ENCODE measurements at regions not wholly inside any gene's neighbourhood (a gene's known extent, or its start where the extent isn't known, plus 50 kb on each side); places are given as distances from the start of the nearest gene placed in this dataset.

DNA sequence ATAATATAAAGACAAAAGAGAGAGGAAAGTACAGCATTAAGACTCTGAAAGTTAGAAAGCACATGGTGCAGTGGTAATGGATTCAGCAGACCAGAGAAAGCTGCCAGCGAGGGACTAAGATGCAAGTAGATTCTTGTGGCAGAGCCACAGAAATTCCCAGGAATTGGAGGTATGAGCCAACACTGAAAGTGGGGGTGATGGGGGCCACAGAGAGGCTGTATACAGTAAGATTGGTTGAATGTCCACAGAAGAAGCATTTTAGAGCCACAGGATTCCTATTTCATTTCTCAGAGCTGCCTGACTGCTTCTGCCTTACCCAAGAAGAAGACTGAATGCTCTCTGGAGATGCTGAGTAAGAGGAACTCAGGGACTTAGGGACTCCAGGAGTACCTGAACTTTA is 295.0 kb downstream of the LMO7 start:
- H3K9ac ChIP-seq (ENCODE audit: low read depth, low read length), result no peak overlapping the region
- H3K27ac ChIP-seq (ENCODE audit: low read depth, low read length), result no peak overlapping the region
- no peaks in the 10 kb centered on the region for H3K36me3 ChIP-seq (ENCODE audit: control insufficient read depth, insufficient read depth, low read length)

GRCh38 chr13:75929076-75929475 is 292.9 kb downstream of the LMO7 start:
- no peaks in the 10 kb centered on the region for H3K9me3 ChIP-seq (ENCODE audit: control insufficient read depth, insufficient read depth, low read length)
- H3K4me3 ChIP-seq (ENCODE audit: low read depth, low read length), result no peak overlapping the region
- H3K4me1 ChIP-seq (ENCODE audit: control insufficient read depth, insufficient read depth, low read length), result no peaks in the 10 kb centered on the region
- H3K9ac ChIP-seq (ENCODE audit: low read depth, low read length), result no peak overlapping the region
- no peaks in the 10 kb centered on the region for H3K36me3 ChIP-seq (ENCODE audit: control insufficient read depth, insufficient read depth, low read length)
- H3K27me3 ChIP-seq (ENCODE audit: control insufficient read depth, insufficient read depth, low read length), result no peaks in the 10 kb centered on the region
- no peak overlapping the region for H3K27ac ChIP-seq (ENCODE audit: low read depth, low read length)

More for the DNA sequence above, 295.0 kb downstream of the LMO7 start:
- Histone ChIP-seq H3K27me3 (ENCODE audit: control insufficient read depth, insufficient read depth, low read length) (no peaks in the 10 kb centered on the region), H3K9me3 (ENCODE audit: control insufficient read depth, insufficient read depth, low read length) (no peaks in the 10 kb centered on the region), H3K4me3 (ENCODE audit: low read depth, low read length) (no peak overlapping the region), H3K4me1 (ENCODE audit: control insufficient read depth, insufficient read depth, low read length) (peaks cover 2% of the 10 kb centered on the region; the same call in 1 of the 2 replicates)

DNA sequence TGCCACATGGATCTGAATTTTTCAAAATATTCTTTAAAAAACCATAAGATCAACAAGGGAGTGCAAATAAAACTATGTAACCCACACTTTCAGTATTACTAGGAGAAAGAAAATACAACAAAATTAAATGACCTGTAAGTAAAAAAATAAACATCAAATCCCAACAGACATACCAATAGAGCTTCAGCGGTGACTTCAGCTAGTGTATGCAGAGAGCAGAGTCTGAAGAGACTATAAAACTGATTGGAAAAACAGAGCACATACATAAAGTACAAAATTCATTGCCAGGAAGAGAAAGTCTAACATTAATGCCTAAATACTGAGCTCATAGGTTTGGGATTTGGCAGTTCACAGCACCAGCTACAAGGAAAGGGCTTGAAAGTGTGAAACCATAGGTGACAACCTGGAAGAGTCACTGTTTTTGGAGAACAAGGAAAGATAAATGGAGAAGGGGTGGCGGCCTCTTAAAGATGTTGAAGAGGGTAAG is 291.1 kb downstream of the LMO7 start:
- H3K4me3 ChIP-seq (ENCODE audit: low read depth, low read length), result no peak overlapping the region
- no peaks in the 10 kb centered on the region for H3K27me3 ChIP-seq (ENCODE audit: control insufficient read depth, insufficient read depth, low read length)
- no peaks in the 10 kb centered on the region for H3K9me3 ChIP-seq (ENCODE audit: control insufficient read depth, insufficient read depth, low read length)
- no peak overlapping the region for H3K27ac ChIP-seq (ENCODE audit: low read depth, low read length)
- H3K9ac ChIP-seq (ENCODE audit: low read depth, low read length), result no peak overlapping the region
- no peaks in the 10 kb centered on the region for H3K36me3 ChIP-seq (ENCODE audit: control insufficient read depth, insufficient read depth, low read length)
- H3K4me1 ChIP-seq (ENCODE audit: control insufficient read depth, insufficient read depth, low read length), result no peaks in the 10 kb centered on the region

DNA sequence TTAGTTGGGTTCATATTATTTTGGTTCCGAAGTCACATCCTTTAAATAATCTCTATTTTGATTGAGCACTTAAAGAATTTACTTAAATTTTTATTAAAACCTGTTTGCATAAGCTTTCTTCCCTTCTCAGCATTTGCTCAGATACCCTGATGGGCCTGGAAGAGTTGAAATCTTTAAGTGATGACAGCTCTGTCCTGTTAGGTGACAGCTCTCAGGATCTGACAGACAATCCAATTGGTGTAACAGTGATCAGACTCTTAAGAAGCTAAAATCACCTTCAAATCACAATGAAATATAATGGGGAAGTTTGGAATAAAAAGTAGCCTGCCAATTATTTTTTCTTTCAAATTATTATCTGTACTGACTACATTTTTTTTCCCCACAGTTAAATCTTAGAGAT is 284.4 kb downstream of the LMO7 start:
- no peaks in the 10 kb centered on the region for H3K27me3 ChIP-seq (ENCODE audit: control insufficient read depth, insufficient read depth, low read length)
- no peaks in the 10 kb centered on the region for H3K4me1 ChIP-seq (ENCODE audit: control insufficient read depth, insufficient read depth, low read length)
- no peak overlapping the region for H3K4me3 ChIP-seq (ENCODE audit: low read depth, low read length)
- H3K27ac ChIP-seq (ENCODE audit: low read depth, low read length), result no peak overlapping the region
- no peak overlapping the region for H3K9ac ChIP-seq (ENCODE audit: low read depth, low read length)
- no peaks in the 10 kb centered on the region for H3K9me3 ChIP-seq (ENCODE audit: control insufficient read depth, insufficient read depth, low read length)
- no peaks in the 10 kb centered on the region for H3K36me3 ChIP-seq (ENCODE audit: control insufficient read depth, insufficient read depth, low read length)

DNA sequence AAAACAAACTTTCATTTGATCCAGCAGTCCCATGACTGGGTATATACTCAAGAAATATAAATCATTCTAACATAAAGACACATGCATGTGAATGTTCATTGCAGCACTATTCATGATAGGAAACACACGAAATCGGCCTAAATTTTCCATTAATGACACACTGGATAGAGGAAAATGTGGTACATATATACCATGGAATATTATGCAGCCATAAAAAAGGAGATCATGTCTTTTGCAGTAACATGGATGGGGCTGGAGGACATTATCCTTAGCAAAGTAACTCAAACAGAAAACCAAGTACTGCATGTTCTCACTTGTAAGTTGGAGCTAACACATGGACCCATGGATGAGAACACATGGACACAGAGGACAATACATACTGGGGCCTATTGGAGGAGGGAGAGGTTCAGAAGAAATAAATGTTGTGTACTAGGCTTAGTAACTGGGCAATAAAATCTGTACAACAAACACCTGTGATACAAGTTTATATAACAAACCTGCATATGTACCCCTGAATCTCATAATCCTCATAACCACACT is 283.6 kb downstream of the LMO7 start:
- Histone ChIP-seq H3K9me3 (ENCODE audit: control insufficient read depth, insufficient read depth, low read length) (no peaks in the 10 kb centered on the region), H3K9ac (ENCODE audit: low read depth, low read length) (no peak overlapping the region), H3K36me3 (ENCODE audit: control insufficient read depth, insufficient read depth, low read length) (no peaks in the 10 kb centered on the region), H3K27me3 (ENCODE audit: control insufficient read depth, insufficient read depth, low read length) (no peaks in the 10 kb centered on the region), H3K4me1 (ENCODE audit: control insufficient read depth, insufficient read depth, low read length) (no peaks in the 10 kb centered on the region), H3K4me3 (ENCODE audit: low read depth, low read length) (no peak overlapping the region), H3K27ac (ENCODE audit: low read depth, low read length) (no peak overlapping the region)

GRCh38 chr13:75915066-75915465 is 278.9 kb downstream of the LMO7 start:
- Histone ChIP-seq H3K4me1 (ENCODE audit: control insufficient read depth, insufficient read depth, low read length) (no peaks in the 10 kb centered on the region), H3K27ac (ENCODE audit: low read depth, low read length) (no peak overlapping the region), H3K9me3 (ENCODE audit: control insufficient read depth, insufficient read depth, low read length) (no peaks in the 10 kb centered on the region), H3K36me3 (ENCODE audit: control insufficient read depth, insufficient read depth, low read length) (no peaks in the 10 kb centered on the region), H3K9ac (ENCODE audit: low read depth, low read length) (no peak overlapping the region), H3K4me3 (ENCODE audit: low read depth, low read length) (no peak overlapping the region), H3K27me3 (ENCODE audit: control insufficient read depth, insufficient read depth, low read length) (no peaks in the 10 kb centered on the region)

GRCh38 chr13:75913925-75914324 is 277.8 kb downstream of the LMO7 start:
- Histone ChIP-seq H3K27ac (ENCODE audit: low read depth, low read length) (no peak overlapping the region), H3K36me3 (ENCODE audit: control insufficient read depth, insufficient read depth, low read length) (no peaks in the 10 kb centered on the region), H3K4me1 (ENCODE audit: control insufficient read depth, insufficient read depth, low read length) (no peaks in the 10 kb centered on the region), H3K4me3 (ENCODE audit: low read depth, low read length) (no peak overlapping the region), H3K9me3 (ENCODE audit: control insufficient read depth, insufficient read depth, low read length) (no peaks in the 10 kb centered on the region), H3K9ac (ENCODE audit: low read depth, low read length) (no peak overlapping the region), H3K27me3 (ENCODE audit: control insufficient read depth, insufficient read depth, low read length) (no peaks in the 10 kb centered on the region)

DNA sequence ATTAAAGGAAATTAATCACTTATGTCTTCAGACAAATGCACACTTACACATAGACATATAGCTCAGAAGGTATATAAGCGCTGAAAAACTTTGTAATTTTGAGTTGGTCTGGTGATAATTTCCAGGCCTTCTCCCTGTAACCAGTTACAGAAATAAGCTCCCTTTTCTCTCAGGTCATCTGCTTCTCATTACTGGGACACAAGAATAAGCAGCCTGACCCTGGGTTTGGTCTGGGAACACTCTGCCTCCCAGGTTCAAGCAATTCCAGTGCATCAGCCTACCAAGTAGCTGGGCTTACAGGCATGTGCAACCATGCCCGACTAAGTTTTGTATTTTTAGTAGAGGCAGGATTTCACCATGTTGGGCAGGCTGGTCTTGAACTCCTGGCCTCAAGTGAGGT is 274.5 kb downstream of the LMO7 start:
- H3K9ac ChIP-seq (ENCODE audit: low read depth, low read length), result no peak overlapping the region
- H3K27me3 ChIP-seq (ENCODE audit: control insufficient read depth, insufficient read depth, low read length), result no peaks in the 10 kb centered on the region
- no peak overlapping the region for H3K27ac ChIP-seq (ENCODE audit: low read depth, low read length)
- peaks cover 11% of the 10 kb centered on the region for H3K4me1 ChIP-seq (ENCODE audit: control insufficient read depth, insufficient read depth, low read length)
- H3K4me3 ChIP-seq (ENCODE audit: low read depth, low read length), result no peak overlapping the region
- no peaks in the 10 kb centered on the region for H3K36me3 ChIP-seq (ENCODE audit: control insufficient read depth, insufficient read depth, low read length)
- H3K9me3 ChIP-seq (ENCODE audit: control insufficient read depth, insufficient read depth, low read length), result no peaks in the 10 kb centered on the region
